Smooth muscle cell (in vitro differentiated cells): ENCODE measurements at regions not wholly inside any gene's neighbourhood (a gene's known extent, or its start where the extent isn't known, plus 50 kb on each side); places are given as distances from the start of the nearest gene placed in this dataset.

Experiments
- DNase-seq: peaks from one replicate; lab custom pipeline; 2025; ENCODE audit not compliant: unreplicated experiment; lab: John Stamatoyannopoulos, UW
- H2AFZ ChIP-seq: fragments of 200-600 bp; sonication (generic); 2 replicates; pipeline ENCODE4 v1.6.0; 2016; ENCODE audit warnings: antibody characterized with exemption, low read depth, mild to moderate bottlenecking
- H3F3A ChIP-seq: fragments of 200-600 bp; sonication (generic); 2 replicates; pipeline ENCODE4 v1.6.0; 2017; ENCODE audit warnings: antibody characterized with exemption, low read depth
- H3K27ac ChIP-seq: fragments of 200-600 bp; sonication (generic); 2 replicates; pipeline ENCODE4 v1.5.1; 2016; ENCODE audit warnings: low read depth, mild to moderate bottlenecking
- H3K27me3 ChIP-seq: fragments of 200-600 bp; sonication (generic); 2 replicates; pipeline ENCODE4 v1.6.1; 2016; ENCODE audit warnings: low read depth, mild to moderate bottlenecking
- H3K36me3 ChIP-seq: fragments of 200-600 bp; sonication (generic); 2 replicates; pipeline ENCODE4 v1.5.1; 2016; ENCODE audit warnings: low read depth
- H3K4me1 ChIP-seq: fragments of 200-600 bp; sonication (generic); 2 replicates; pipeline ENCODE4 v1.5.1; 2016; ENCODE audit warnings: low read depth
- H3K4me2 ChIP-seq: fragments of 200-600 bp; sonication (generic); 2 replicates; pipeline ENCODE4 v1.6.0; 2016; ENCODE audit warnings: mild to moderate bottlenecking
- H3K4me3 ChIP-seq: fragments of 200-600 bp; sonication (generic); 2 replicates; pipeline ENCODE4 v1.5.1; 2016; ENCODE audit warnings: mild to moderate bottlenecking
- H3K79me2 ChIP-seq: fragments of 200-600 bp; sonication (generic); 2 replicates; pipeline ENCODE4 v1.6.0; 2016; ENCODE audit warnings: low read depth, mild to moderate bottlenecking
- H3K9ac ChIP-seq: fragments of 200-600 bp; sonication (generic); 2 replicates; pipeline ENCODE4 v1.6.0; 2016; ENCODE audit warnings: low read depth
- H3K9me3 ChIP-seq: fragments of 200-600 bp; sonication (generic); replicated peaks from 2 replicates; pipeline ENCODE4 v1.5.1; 2016; ENCODE audit warnings: low read depth
- H4K20me1 ChIP-seq: fragments of 200-600 bp; sonication (generic); 2 replicates; pipeline ENCODE4 v1.6.0; 2016; ENCODE audit warnings: low read depth
- WGBS: methylation state at CpG from one replicate; pipeline ENCODE4 v1.1.7; 2016; ENCODE audit warnings: low lambda C conversion rate; 5-methylcytosine and 5-hydroxymethylcytosine counted together
- TF ChIP-seq, protein P1 (sequence below): fragments of 200-600 bp; sonication (generic); IDR thresholded peaks from 2 replicates; pipeline ENCODE4 v1.5.1; 2017; ENCODE audit warnings: borderline replicate concordance, mild to moderate bottlenecking, antibody characterized with exemption; ENCODE audit not compliant: insufficient read depth, poor library complexity, severe bottlenecking

DNA sequence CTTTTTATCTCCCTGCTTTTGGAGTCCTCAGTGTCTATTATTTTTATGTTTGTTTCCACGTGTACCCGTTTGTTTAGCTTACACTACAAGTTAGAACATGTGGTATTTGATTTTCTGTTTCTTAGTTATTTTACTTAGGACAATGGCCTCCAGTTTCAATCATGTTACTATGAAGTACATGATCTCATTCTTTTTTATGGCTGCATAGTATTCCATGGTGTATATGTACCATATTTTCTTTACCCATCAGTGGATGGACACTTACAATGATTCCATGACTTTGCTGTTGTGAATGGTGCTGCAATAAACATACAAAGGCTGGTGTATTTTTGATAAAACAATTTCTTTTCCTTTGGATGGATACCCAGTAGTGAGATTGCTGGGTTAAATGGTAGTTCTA, 269.5 kb downstream of the HS3ST3A1 start:
- Histone ChIP-seq H2AFZ (no peak overlapping the region), H3K9me3 (no peaks in the 10 kb centered on the region), H3K4me1 (peaks cover 4% of the 10 kb centered on the region), H3K27me3 (no peaks in the 10 kb centered on the region), H4K20me1 (no peaks in the 10 kb centered on the region), H3K27ac (no peak overlapping the region), H3F3A (no peaks in the 10 kb centered on the region), H3K9ac (no peak overlapping the region), H3K79me2 (no peaks in the 10 kb centered on the region), H3K4me3 (no peak overlapping the region), H3K36me3 (no peaks in the 10 kb centered on the region), H3K4me2 (no peak overlapping the region)
- 100% methylated on average over 2 of the region's 2 CpGs for WGBS
- DNase-seq = no peak
- TF ChIP-seq, protein P1, sequence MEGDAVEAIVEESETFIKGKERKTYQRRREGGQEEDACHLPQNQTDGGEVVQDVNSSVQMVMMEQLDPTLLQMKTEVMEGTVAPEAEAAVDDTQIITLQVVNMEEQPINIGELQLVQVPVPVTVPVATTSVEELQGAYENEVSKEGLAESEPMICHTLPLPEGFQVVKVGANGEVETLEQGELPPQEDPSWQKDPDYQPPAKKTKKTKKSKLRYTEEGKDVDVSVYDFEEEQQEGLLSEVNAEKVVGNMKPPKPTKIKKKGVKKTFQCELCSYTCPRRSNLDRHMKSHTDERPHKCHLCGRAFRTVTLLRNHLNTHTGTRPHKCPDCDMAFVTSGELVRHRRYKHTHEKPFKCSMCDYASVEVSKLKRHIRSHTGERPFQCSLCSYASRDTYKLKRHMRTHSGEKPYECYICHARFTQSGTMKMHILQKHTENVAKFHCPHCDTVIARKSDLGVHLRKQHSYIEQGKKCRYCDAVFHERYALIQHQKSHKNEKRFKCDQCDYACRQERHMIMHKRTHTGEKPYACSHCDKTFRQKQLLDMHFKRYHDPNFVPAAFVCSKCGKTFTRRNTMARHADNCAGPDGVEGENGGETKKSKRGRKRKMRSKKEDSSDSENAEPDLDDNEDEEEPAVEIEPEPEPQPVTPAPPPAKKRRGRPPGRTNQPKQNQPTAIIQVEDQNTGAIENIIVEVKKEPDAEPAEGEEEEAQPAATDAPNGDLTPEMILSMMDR = no peak

DNA sequence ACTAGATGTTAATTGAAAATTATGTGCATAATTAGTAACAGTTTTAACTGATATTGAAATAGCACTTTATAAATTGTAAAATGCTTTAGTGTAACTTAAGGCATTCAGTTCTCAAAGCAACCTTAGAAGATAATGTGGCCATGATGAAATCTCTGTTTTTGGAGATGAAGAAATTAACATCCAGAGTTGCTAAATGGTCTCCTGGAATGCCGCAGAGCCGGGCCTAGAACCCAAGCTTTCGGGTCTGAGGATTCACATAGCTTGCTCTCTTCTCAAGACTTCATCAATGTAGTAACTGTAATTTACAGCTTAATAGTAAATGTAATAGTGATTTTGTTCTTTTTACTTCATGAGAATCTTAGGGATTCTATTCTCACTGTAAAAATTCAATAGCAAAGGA, 272.3 kb downstream of the HS3ST3A1 start:
- H3K79me2 ChIP-seq = no peaks in the 10 kb centered on the region
- H3F3A ChIP-seq = no peaks in the 10 kb centered on the region
- H2AFZ ChIP-seq = no peak overlapping the region
- TF ChIP-seq, protein P1 = no peak
- H3K36me3 ChIP-seq = no peaks in the 10 kb centered on the region
- H3K9me3 ChIP-seq = no peaks in the 10 kb centered on the region
- H3K27me3 ChIP-seq = no peaks in the 10 kb centered on the region
- DNase-seq = no peak
- no peaks in the 10 kb centered on the region for H4K20me1 ChIP-seq
- H3K4me3 ChIP-seq = no peak overlapping the region
- 95% methylated on average over 3 of the region's 3 CpGs for WGBS
- no peak overlapping the region for H3K4me2 ChIP-seq
- H3K27ac ChIP-seq = no peak overlapping the region
- H3K9ac ChIP-seq = no peak overlapping the region
- no peaks in the 10 kb centered on the region for H3K4me1 ChIP-seq

DNA sequence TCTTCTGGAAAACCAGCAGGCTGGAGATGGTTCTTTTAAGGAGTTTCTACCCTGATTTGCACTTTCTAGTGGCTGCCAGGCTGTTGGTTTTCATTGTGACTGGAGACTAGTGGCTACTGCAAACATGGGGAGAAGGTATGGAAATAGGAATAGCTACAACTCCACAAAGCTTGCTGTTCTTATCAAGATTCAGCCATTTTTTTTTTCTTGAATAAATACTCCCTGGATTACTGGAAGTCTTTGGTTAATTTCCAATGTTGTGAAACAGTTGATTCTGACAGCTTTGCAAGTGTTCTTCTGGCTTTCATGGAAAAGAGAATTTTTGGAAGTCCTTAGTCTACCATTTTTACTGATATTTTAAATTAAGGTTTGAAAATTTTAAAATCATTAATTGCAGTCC, 277.7 kb downstream of the HS3ST3A1 start:
- Histone ChIP-seq H3K9me3 (no peaks in the 10 kb centered on the region), H3F3A (no peaks in the 10 kb centered on the region), H4K20me1 (no peaks in the 10 kb centered on the region), H3K27ac (no peak overlapping the region), H3K4me2 (no peak overlapping the region), H3K9ac (no peak overlapping the region), H3K4me3 (no peak overlapping the region), H3K4me1 (no peaks in the 10 kb centered on the region), H3K36me3 (no peaks in the 10 kb centered on the region), H2AFZ (peak overlapping the region; percentile 12), H3K79me2 (no peaks in the 10 kb centered on the region), H3K27me3 (no peaks in the 10 kb centered on the region)
- DNase-seq = no peak
- TF ChIP-seq, protein P1 = no peak

DNA sequence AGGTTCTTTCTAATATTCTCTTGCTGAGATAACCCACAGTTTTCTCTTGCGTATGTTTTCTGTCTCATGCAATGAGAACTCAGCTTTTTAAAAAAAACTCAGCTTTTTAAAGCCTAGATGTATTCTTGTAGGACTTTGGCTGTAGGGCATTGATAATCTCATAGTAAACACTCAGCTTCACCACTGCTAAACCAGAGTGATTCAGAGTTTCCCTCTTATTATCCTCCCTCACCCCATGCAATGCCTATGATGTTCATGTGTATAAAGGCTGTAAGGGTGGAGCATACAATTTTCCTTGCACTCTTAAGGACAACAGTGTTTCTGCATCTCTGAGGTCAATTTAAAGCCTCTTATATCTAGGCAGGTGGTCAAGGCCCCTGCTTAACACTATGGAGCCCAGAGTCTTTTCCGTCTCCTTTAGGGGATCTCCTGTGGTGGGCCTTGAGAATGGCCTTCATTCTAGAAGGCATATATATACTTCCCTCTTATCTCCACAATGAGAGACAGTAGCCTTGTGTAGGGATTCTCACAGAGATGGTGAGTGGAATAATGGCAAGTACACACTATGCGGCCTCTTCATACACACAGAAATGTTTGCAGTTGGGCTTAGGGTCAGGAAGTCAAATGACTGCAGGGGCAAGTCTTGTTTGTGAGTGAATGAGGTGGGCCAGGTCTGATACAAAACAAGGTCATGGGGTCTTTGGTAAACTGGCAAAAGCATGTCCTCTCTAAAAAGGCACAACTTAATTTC, 279.6 kb downstream of the HS3ST3A1 start:
- Histone ChIP-seq H4K20me1 (no peaks in the 10 kb centered on the region), H3K4me1 (no peaks in the 10 kb centered on the region), H2AFZ (no peak overlapping the region), H3K9ac (no peak overlapping the region), H3K27ac (no peak overlapping the region), H3K36me3 (no peaks in the 10 kb centered on the region), H3K79me2 (no peaks in the 10 kb centered on the region), H3K9me3 (no peaks in the 10 kb centered on the region), H3K4me3 (no peak overlapping the region), H3K4me2 (peak overlapping the region; percentile 2), H3K27me3 (no peaks in the 10 kb centered on the region), H3F3A (no peaks in the 10 kb centered on the region)
- no peak for DNase-seq
- 63% methylated on average over 3 of the region's 3 CpGs for WGBS
- TF ChIP-seq, protein P1 = no peak
